GM12892 (cell line): ENCODE measurements at regions not wholly inside any gene's neighbourhood (a gene's known extent, or its start where the extent isn't known, plus 50 kb on each side); places are given as distances from the start of the nearest gene placed in this dataset.

Experiments
- DNase-seq: peaks from one replicate; pipeline ENCODE4 v3.0.0; 2011; ENCODE audit not compliant: insufficient read length
- FAIRE-seq: peaks from 2 replicates; lab custom pipeline; 2011; peaks lifted over from hg19 to GRCh38; lab: Jason Lieb, UNC
- POLR2AphosphoS5 ChIP-seq: IDR thresholded peaks from 2 replicates; pipeline ENCODE4 v1.6.1; 2011; ENCODE audit warnings: low read depth, low read length, control low read depth

- TF ChIP-seq POLR2AphosphoS5: no peak
- DNase-seq (no peak), FAIRE-seq (no peak)
Measured at GRCh38 chr6:138038142-138038870, 68.9 kb downstream of the PERP start.
